Neuronal stem cell (in vitro differentiated cells): ENCODE measurements at regions not wholly inside any gene's neighbourhood (a gene's known extent, or its start where the extent isn't known, plus 50 kb on each side); places are given as distances from the start of the nearest gene placed in this dataset.

Source experiments
- DNase-seq: peaks from one replicate; pipeline ENCODE4 v3.0.0-alpha.2; 2013; ENCODE audit warnings: low spot score
- H2AFZ ChIP-seq: one replicate; pipeline ENCODE4 v1.6.1; 2013; ENCODE audit warnings: mild to moderate bottlenecking, low read length, inconsistent platforms
- H2AK5ac ChIP-seq: 2 replicates; pipeline ENCODE4 v1.6.1; 2013; ENCODE audit warnings: low read depth, mild to moderate bottlenecking, inconsistent platforms, low read length, moderate library complexity, mixed read lengths
- H2BK120ac ChIP-seq: 2 replicates; pipeline ENCODE4 v1.6.1; 2013; ENCODE audit warnings: low read depth, mild to moderate bottlenecking, inconsistent platforms, low read length, moderate library complexity, mixed read lengths
- H2BK12ac ChIP-seq: one replicate; pipeline ENCODE4 v1.6.1; 2013; ENCODE audit warnings: low read length, inconsistent platforms
- H2BK15ac ChIP-seq: 2 replicates; pipeline ENCODE4 v1.6.1; 2013; ENCODE audit warnings: mild to moderate bottlenecking, low read length, inconsistent platforms, mixed read lengths
- H2BK5ac ChIP-seq: one replicate; pipeline ENCODE4 v1.6.1; 2013; ENCODE audit warnings: inconsistent platforms, mild to moderate bottlenecking, low read length, moderate library complexity
- H3K14ac ChIP-seq: one replicate; pipeline ENCODE4 v1.6.1; 2013; ENCODE audit warnings: low read length, inconsistent platforms
- H3K18ac ChIP-seq: 2 replicates; pipeline ENCODE4 v1.6.1; 2013; ENCODE audit warnings: low read length, inconsistent platforms
- H3K23ac ChIP-seq: 2 replicates; pipeline ENCODE4 v1.6.1; 2013; ENCODE audit warnings: low read depth, mild to moderate bottlenecking, mixed read lengths, low read length, inconsistent platforms; ENCODE audit not compliant: poor library complexity
- H3K27ac ChIP-seq: replicated peaks from 3 replicates; pipeline ENCODE4 v1.5.1; 2013; ENCODE audit warnings: low read length, inconsistent platforms
- H3K27me3 ChIP-seq, 3 experiments: 2 replicates each; pipeline ENCODE4 v1.6.1; 2013; ENCODE audit warnings: low read length in 3 of 3, mild to moderate bottlenecking in 2 of 3, inconsistent platforms in 1 of 3, low read depth in 1 of 3, mixed read lengths in 1 of 3, moderate library complexity in 1 of 3; ENCODE audit not compliant: control insufficient read depth in 3 of 3, insufficient read depth in 3 of 3
- H3K36me3 ChIP-seq, 2 donors: replicated peaks in 1 of 2; 2 replicates each; pipeline ENCODE4 v1.6.1; 2013; ENCODE audit warnings: low read length in 2 of 2; ENCODE audit not compliant: control insufficient read depth in 2 of 2, insufficient read depth in 2 of 2
- H3K4ac ChIP-seq: 2 replicates; pipeline ENCODE4 v1.6.1; 2013; ENCODE audit warnings: inconsistent platforms, mild to moderate bottlenecking, low read length, moderate library complexity
- H3K4me1 ChIP-seq, 2 donors: 1 replicate in 1 of 2; 2 replicates in 1 of 2; pipeline ENCODE4 v1.6.1; 2013; ENCODE audit warnings: low read length in 2 of 2, low read depth in 1 of 2; ENCODE audit not compliant: control insufficient read depth in 2 of 2, insufficient read depth in 1 of 2
- H3K4me2 ChIP-seq: one replicate; pipeline ENCODE4 v1.6.1; 2013; ENCODE audit warnings: mild to moderate bottlenecking, low read length, inconsistent platforms; ENCODE audit not compliant: insufficient read depth, poor library complexity, severe bottlenecking
- H3K4me3 ChIP-seq, 2 donors: 2 replicates each; pipeline ENCODE4 v1.5.1; 2013; ENCODE audit warnings: low read length in 2 of 2, mild to moderate bottlenecking in 2 of 2, inconsistent platforms in 1 of 2, moderate library complexity in 1 of 2
- H3K79me1 ChIP-seq: one replicate; pipeline ENCODE4 v1.6.1; 2013; ENCODE audit warnings: low read depth, mild to moderate bottlenecking, inconsistent platforms, low read length, moderate library complexity
- H3K9ac ChIP-seq: one replicate; pipeline ENCODE4 v1.6.1; 2013; ENCODE audit warnings: mild to moderate bottlenecking, low read depth, low read length, inconsistent platforms; ENCODE audit not compliant: poor library complexity
- H3K9me3 ChIP-seq, 2 donors: replicated peaks in 1 of 2; 2 replicates each; pipeline versions ENCODE3 to v1.6.1; 2013; ENCODE audit warnings: low read length in 2 of 2, mild to moderate bottlenecking in 2 of 2, inconsistent platforms in 1 of 2, low read depth in 1 of 2, mixed read lengths in 1 of 2, moderate library complexity in 1 of 2; ENCODE audit not compliant: control insufficient read depth in 2 of 2, insufficient read depth in 1 of 2
- H4K8ac ChIP-seq: one replicate; pipeline ENCODE4 v1.6.1; 2013; ENCODE audit warnings: low read depth, mild to moderate bottlenecking, inconsistent platforms, low read length, moderate library complexity
- H4K91ac ChIP-seq: one replicate; pipeline ENCODE4 v1.6.1; 2013; ENCODE audit warnings: low read length, low read depth, mild to moderate bottlenecking, inconsistent platforms; ENCODE audit not compliant: poor library complexity
- WGBS, 2 donors: extraction: QIAGEN DNeasy Blood & Tissue Kit; methylation state at CpG; one replicate each; pipeline ENCODE4 v1.1.7; 2013; ENCODE audit warnings: missing lambda C conversion rate in 2 of 2, mixed read lengths in 1 of 2; ENCODE audit not compliant: insufficient read length in 2 of 2, insufficient replicate concordance in 1 of 2; ENCODE audit errors: extremely low coverage in 2 of 2; 5-methylcytosine and 5-hydroxymethylcytosine counted together

DNA sequence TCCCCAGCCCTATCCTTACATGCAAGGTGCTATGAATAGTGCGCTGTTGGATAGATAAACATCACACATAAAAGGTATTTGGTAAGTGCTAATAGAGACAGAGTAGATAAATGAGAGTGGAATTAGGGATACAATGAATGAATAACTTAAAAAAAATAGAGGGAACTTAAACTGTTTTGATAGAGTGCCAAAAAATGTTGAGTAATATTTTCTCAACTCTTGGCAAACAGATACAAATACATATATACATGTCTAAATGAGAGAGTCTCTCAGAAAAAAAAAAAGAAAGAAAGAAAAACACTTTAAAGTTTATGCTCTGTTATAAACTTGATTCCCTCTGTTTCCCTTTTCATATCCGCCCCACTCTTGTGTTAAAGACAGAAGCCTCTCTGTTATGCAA is 667.4 kb downstream of the ROBO2 start:
- no CpG with 5 or more reads among the region's 2 CpGs for WGBS, 2 donors
- Histone ChIP-seq H2BK12ac (no peak overlapping the region), H3K27ac (no peak overlapping the region), H2AFZ (no peak overlapping the region), H2AK5ac (no peak overlapping the region), H3K23ac (no peak overlapping the region), H3K9me3 (no peaks in the 10 kb centered on the region), H4K8ac (no peak overlapping the region), H4K91ac (no peak overlapping the region), H3K4ac (no peak overlapping the region), H3K27me3 (no peaks in the 10 kb centered on the region), H3K36me3 (no peaks in the 10 kb centered on the region), H3K14ac (no peak overlapping the region), H3K4me1 (no peaks in the 10 kb centered on the region), H2BK5ac (no peak overlapping the region), H3K4me2 (no peak overlapping the region), H3K79me1 (no peaks in the 10 kb centered on the region), H2BK120ac (no peak overlapping the region), H2BK15ac (no peak overlapping the region), H3K4me3 (no peak overlapping the region), H3K9ac (no peak overlapping the region), H3K18ac (no peak overlapping the region)
- DNase-seq, result no peak

DNA sequence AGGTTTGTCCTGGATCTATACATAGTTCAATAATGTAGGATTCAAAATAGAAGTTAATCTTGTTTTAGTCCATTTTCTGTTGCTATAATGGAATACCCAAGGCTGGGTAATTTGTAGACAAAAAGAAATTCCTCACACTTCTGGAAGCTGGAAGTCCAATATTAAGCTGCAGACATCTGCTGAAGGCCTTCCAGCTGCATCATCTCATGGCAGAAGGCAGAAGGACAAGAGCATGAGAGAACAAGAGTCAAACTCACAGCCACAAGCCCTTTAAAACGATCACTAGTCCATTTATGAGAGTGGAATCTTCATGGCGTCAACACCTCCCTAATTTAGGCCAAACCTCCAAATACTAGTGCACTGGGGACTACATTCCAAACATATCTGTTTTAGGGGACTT is 669.3 kb downstream of the ROBO2 start:
- no peak overlapping the region for H3K9ac ChIP-seq
- H3K4ac ChIP-seq, result no peak overlapping the region
- H2BK12ac ChIP-seq, result no peak overlapping the region
- no peak overlapping the region for H2AK5ac ChIP-seq
- no peak overlapping the region for H3K4me2 ChIP-seq
- H3K79me1 ChIP-seq, result no peaks in the 10 kb centered on the region
- H3K27me3 ChIP-seq, result no peaks in the 10 kb centered on the region
- H3K27ac ChIP-seq, result no peak overlapping the region
- no peaks in the 10 kb centered on the region for H3K4me1 ChIP-seq
- no peak overlapping the region for H3K4me3 ChIP-seq
- H4K8ac ChIP-seq, result no peak overlapping the region
- H3K18ac ChIP-seq, result no peak overlapping the region
- H3K23ac ChIP-seq, result no peak overlapping the region
- H2AFZ ChIP-seq, result no peak overlapping the region
- H3K9me3 ChIP-seq, result no peaks in the 10 kb centered on the region
- H2BK5ac ChIP-seq, result no peak overlapping the region
- H3K36me3 ChIP-seq, result no peaks in the 10 kb centered on the region
- WGBS, 2 donors, result no CpG with 5 or more reads among the region's 2 CpGs
- no peak overlapping the region for H2BK120ac ChIP-seq
- DNase-seq, result no peak
- H4K91ac ChIP-seq, result no peak overlapping the region
- H3K14ac ChIP-seq, result no peak overlapping the region
- no peak overlapping the region for H2BK15ac ChIP-seq

DNA sequence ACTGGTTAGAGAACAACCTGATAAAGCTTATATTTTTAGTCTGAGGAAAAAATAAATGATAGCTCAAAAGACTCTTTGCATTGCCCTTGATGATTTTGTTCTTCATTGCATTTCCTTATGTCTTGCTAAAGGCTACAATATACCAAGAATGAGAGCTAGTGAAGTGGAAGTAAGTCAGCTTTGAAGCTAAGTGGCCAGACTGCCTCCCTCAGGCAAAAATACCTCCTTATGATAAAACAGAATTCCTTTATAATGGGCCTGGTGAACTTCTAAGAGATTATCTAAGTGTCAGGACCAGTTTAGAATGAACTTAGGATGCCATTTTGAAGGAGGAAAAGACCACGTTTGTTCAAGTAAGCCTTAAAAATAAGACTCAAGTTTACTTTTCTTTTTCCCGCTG is 678.4 kb downstream of the ROBO2 start:
- H3K79me1 ChIP-seq, result no peaks in the 10 kb centered on the region
- no peaks in the 10 kb centered on the region for H3K9me3 ChIP-seq
- H3K4me2 ChIP-seq, result no peak overlapping the region
- H2BK5ac ChIP-seq, result no peak overlapping the region
- H3K23ac ChIP-seq, result no peak overlapping the region
- no peak overlapping the region for H2BK120ac ChIP-seq
- H4K8ac ChIP-seq, result no peak overlapping the region
- no peak overlapping the region for H2AFZ ChIP-seq
- no peaks in the 10 kb centered on the region for H3K4me1 ChIP-seq
- H3K27me3 ChIP-seq, result no peaks in the 10 kb centered on the region
- H2BK15ac ChIP-seq, result no peak overlapping the region
- no peak overlapping the region for H2AK5ac ChIP-seq
- no peak overlapping the region for H3K9ac ChIP-seq
- DNase-seq, result no peak
- H3K14ac ChIP-seq, result no peak overlapping the region
- H3K36me3 ChIP-seq, result no peaks in the 10 kb centered on the region
- H3K27ac ChIP-seq, result no peak overlapping the region
- H3K4ac ChIP-seq, result no peak overlapping the region
- no peak overlapping the region for H2BK12ac ChIP-seq
- no CpG with 5 or more reads among the region's 2 CpGs for WGBS, 2 donors
- no peak overlapping the region for H3K4me3 ChIP-seq
- no peak overlapping the region for H3K18ac ChIP-seq
- H4K91ac ChIP-seq, result no peak overlapping the region

GRCh38 chr3:77720460-77720971 is 680.6 kb downstream of the ROBO2 start:
- Histone ChIP-seq H3K27me3 (no peaks in the 10 kb centered on the region), H3K23ac (no peak overlapping the region), H2AK5ac (no peak overlapping the region), H3K9ac (no peak overlapping the region), H3K27ac (no peak overlapping the region), H3K4me1 (no peaks in the 10 kb centered on the region), H2BK12ac (no peak overlapping the region), H3K9me3 (no peaks in the 10 kb centered on the region), H2BK120ac (no peak overlapping the region), H4K91ac (no peak overlapping the region), H2BK15ac (no peak overlapping the region), H2BK5ac (no peak overlapping the region), H3K14ac (no peak overlapping the region), H3K36me3 (no peaks in the 10 kb centered on the region), H3K4me3 (no peak overlapping the region), H2AFZ (no peak overlapping the region), H3K18ac (no peak overlapping the region), H3K79me1 (no peaks in the 10 kb centered on the region), H3K4me2 (no peak overlapping the region), H3K4ac (no peak overlapping the region), H4K8ac (no peak overlapping the region)
- no peak for DNase-seq
